Activated CD8-positive, alpha-beta memory T cell treated with anti-CD3 and anti-CD28 coated beads, Interleukin-2, amount 50 U/mL, for 48 hours (primary cell): ENCODE measurements at regions not wholly inside any gene's neighbourhood (a gene's known extent, or its start where the extent isn't known, plus 50 kb on each side); places are given as distances from the start of the nearest gene placed in this dataset.

Source experiments
- DNase-seq: peaks from one replicate; pipeline ENCODE4 v3.0.0-alpha.2; 2020

- DNase-seq: no peak
These were observed 493.5 kb upstream of the PRKX start for GRCh38 chrX:4206941-4207340.

- DNase-seq: no peak
These were observed 484.5 kb upstream of the PRKX start for GRCh38 chrX:4197971-4198370.

- DNase-seq: no peak
These were observed 480.2 kb upstream of the PRKX start for GRCh38 chrX:4193500-4194155.

GRCh38 chrX:4186331-4186730 lies 472.9 kb upstream of the PRKX start:
- DNase-seq: no peak

GRCh38 chrX:4185086-4185485 lies 471.6 kb upstream of the PRKX start:
- no peak for DNase-seq

- DNase-seq: no peak
These were observed 469.0 kb upstream of the PRKX start for GRCh38 chrX:4182408-4182806.

- DNase-seq: no peak
These were observed 468.4 kb upstream of the PRKX start for GRCh38 chrX:4181782-4182407.

- DNase-seq: no peak
These were observed 465.6 kb upstream of the PRKX start for GRCh38 chrX:4179031-4179430.

GRCh38 chrX:4175221-4175620 lies 461.8 kb upstream of the PRKX start:
- DNase-seq: no peak

GRCh38 chrX:4173743-4174142 lies 460.3 kb upstream of the PRKX start:
- DNase-seq: no peak

GRCh38 chrX:4151798-4152197 lies 438.3 kb upstream of the PRKX start:
- no peak for DNase-seq

- no peak for DNase-seq
These were observed 436.8 kb upstream of the PRKX start for GRCh38 chrX:4150259-4150658.

GRCh38 chrX:4129626-4130025 lies 416.2 kb upstream of the PRKX start:
- no peak for DNase-seq

GRCh38 chrX:4118666-4119530 lies 405.4 kb upstream of the PRKX start:
- no peak for DNase-seq

GRCh38 chrX:4110964-4111363 lies 397.5 kb upstream of the PRKX start:
- no peak for DNase-seq

- no peak for DNase-seq
These were observed 381.5 kb upstream of the PRKX start for GRCh38 chrX:4094926-4095325.

- DNase-seq: no peak
These were observed 377.8 kb upstream of the PRKX start for GRCh38 chrX:4091046-4091760.

- no peak for DNase-seq
These were observed 346.4 kb upstream of the PRKX start for GRCh38 chrX:4059893-4060292.

GRCh38 chrX:4043951-4044350 lies 330.5 kb upstream of the PRKX start:
- DNase-seq: no peak

- DNase-seq: no peak
These were observed 322.4 kb upstream of the PRKX start for GRCh38 chrX:4035874-4036273.

GRCh38 chrX:4028151-4028550 lies 314.7 kb upstream of the PRKX start:
- DNase-seq: no peak

- no peak for DNase-seq
These were observed 291.8 kb upstream of the PRKX start for GRCh38 chrX:4005281-4005680.

- DNase-seq: no peak
These were observed 291.4 kb upstream of the PRKX start for GRCh38 chrX:4004822-4005221.
